Fibroblast of skin of back (primary cell): ENCODE measurements at regions not wholly inside any gene's neighbourhood (a gene's known extent, or its start where the extent isn't known, plus 50 kb on each side); places are given as distances from the start of the nearest gene placed in this dataset.

Experiments
- DNase-seq: peaks from one replicate; pipeline ENCODE4 v3.0.0-alpha.2; 2013

DNA sequence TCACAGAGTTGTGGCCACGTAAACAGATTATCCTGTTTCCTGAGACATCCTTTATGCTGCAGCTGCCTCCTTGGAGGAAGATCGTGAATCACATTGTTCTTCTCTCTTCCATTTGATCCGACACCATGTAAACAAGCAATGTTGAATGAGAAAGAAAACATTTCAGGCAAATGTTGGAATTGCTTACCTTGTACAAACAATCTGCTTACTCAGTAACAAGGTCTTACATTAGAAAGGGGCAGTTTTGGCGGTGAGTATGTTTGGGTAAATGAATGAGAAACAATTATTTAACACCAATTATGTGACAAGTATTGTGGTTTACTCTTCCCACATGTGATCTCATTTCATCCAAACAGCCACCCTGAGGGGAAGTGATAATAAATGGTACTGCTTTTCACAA is 637.8 kb downstream of the RAB28 start:
- DNase-seq: no peak

DNA sequence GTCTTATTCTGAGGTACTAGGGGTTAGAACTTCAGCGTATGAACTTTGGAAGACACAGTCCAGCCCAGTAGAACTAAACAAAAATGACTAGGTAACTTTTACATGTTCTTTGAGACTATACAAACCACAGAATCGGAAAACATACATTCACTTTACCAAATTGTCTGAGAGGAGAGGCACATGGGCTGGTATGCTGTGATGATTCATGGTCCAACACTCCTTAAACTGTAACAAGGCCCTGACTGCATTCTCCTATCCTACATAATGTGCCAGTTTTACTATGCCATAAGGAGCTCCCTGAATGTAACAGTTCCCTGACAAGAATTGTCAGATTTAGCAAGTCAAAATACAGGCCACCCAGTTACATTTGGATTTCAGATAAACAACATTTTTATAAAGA is 640.0 kb downstream of the RAB28 start:
- no peak for DNase-seq

- no peak for DNase-seq
Measured at GRCh38 chr4:12827966-12828365, 656.2 kb downstream of the RAB28 start.

DNA sequence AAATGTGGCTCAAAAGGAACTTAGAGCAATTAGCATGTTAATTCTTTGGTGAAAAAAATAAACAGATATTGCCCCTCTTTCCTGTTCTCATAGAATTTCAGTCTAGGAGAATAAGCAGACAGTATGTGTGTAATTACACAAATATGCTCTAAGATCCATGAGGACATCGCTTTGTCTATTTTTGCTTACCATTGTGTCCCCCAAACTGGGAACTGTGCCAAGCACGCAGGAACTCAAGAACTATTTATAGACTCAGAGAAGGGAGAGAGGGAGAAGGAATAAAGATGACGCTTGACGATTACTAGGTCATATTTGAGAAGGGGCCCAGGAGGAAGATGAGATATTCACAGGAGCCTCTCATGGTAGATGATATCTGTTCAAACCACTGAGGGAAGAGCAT is 692.6 kb downstream of the RAB28 start:
- peak; percentile 4 for DNase-seq

GRCh38 chr4:12787261-12787660 is 696.9 kb downstream of the RAB28 start:
- no peak for DNase-seq

DNA sequence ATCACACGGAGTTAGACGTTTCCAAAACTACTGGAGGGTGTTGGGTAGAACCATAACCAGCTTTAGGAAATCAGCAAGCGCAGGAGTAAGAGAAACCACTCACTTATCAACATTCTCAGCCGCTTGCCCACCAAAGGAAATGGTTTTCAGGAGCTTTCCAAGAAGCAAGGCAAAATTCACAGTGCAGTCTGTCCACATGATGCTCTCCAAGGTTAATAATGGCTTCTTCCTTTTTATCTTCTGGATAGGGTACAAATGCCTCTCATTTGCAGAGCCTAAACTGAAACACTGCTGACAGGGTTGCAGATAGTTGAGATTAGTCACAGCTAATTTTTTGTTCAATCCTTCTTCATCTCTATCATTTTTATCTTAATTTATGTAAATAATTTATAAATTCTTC is 705.4 kb downstream of the RAB28 start:
- no peak for DNase-seq

DNA sequence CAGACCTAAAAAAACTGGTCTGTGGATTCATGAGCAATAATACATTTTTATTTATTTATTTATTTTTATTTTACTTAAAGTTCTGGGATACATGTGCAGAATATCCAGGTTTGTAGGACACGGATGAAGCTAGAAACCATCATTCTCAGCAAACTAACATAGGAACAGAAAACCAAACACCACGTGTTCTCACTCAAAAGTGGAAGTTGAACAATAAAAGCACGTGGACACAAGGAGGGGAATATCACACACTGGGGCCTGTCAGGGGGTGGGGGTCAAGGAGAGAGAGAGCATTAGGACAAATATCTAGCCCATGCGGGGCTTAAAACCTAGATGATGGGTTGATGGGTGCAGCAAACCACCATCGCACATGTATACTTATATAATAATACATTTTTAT is 705.9 kb downstream of the RAB28 start:
- no peak for DNase-seq

DNA sequence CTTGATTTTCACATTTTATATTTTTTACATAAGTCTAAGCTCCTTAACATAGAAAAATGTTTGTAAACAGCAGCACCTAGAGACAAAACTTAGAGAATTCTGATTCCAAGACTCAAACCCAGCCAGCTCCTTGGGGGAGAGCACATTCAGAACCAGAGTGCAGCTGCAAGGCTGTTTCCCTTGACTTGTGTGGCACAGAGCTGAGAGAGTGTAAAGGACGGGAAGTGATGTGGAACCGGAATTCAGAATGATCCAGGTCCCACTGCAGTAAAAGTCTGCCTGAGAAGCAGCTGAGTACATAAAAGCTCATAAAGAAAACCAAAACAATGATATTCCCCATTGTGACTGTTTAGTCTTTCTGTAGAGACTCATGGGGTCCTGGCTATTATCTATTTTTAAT is 713.8 kb downstream of the RAB28 start:
- no peak for DNase-seq

- no peak for DNase-seq
Measured at GRCh38 chr4:12761694-12762093, 722.4 kb downstream of the RAB28 start.

DNA sequence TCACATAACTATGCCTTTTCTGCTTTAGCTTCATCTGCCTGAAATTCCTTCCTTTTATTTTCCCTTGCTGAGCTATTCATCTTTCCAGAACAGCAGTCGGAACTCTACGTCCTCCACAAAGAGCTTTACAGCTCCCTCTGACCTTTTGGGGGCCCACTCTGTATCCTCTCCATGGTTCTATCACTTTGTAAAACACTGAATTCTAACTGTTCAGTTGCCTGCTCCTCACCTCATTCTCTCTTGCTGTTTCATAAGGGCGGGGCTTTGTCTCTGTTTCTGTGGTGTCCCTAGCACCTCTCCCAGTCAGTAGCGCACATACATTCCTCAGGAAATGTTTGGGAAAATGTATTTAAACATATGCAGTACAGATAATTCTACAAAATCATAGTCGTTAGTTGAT is 737.0 kb downstream of the RAB28 start:
- no peak for DNase-seq

DNA sequence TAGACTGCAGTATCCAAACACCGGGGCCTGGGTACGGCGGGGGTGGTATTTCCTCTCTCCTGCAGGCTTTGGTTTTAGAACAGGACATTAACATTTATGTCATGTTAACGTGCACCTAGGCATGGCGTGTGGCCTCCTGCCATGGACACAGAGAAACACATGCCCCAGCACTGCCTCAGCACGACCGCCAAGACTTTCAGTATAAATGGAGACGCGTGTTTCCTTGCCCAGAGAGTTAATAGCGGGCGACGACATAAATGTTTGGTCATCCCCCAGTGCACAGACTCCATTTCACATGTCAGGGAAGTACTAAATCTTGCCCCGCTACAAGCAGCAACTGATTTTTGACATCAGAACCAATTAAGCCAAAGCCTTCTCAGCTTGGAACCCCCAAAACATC is 737.9 kb downstream of the RAB28 start:
- no peak for DNase-seq

GRCh38 chr4:12734586-12734985 is 749.6 kb downstream of the RAB28 start:
- no peak for DNase-seq

DNA sequence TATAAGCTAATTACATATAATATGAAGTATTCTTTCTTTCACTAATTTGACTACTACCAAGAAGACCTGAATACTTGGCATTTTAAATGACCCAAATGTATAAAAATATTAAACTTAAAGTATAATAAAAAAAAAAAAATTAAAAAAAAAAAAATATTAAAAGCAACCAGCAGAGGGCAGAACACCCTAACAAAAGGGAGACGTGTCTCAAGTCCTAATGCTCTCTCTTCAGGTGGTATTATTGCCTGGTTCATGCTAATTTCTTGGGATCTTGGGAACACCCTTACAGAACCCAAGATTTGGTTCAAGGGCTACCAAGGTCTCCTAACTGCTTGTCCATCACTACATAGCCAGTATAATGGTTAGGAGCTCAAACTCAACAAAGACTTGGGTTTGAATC is 754.8 kb downstream of the RAB28 start:
- peak; percentile 7 for DNase-seq

DNA sequence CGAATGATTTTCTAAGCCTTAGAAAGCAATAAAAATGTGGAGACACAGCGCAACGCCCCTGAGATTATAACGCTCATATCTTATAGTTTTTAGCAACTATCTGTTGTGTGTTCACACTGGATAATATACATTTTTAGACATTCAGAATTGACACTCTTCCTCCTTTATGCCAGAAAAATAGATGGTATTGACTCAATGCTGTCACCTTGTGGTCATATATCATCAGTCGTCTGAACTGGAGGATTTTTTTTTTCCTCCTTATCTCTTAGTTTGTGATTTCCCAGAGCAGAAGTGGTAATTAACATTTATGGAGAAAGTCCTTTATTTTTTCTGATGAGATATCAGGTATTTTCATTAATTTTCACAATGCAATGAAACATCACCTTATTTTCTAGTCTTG is 759.6 kb downstream of the RAB28 start:
- DNase-seq: peak; percentile 4

DNA sequence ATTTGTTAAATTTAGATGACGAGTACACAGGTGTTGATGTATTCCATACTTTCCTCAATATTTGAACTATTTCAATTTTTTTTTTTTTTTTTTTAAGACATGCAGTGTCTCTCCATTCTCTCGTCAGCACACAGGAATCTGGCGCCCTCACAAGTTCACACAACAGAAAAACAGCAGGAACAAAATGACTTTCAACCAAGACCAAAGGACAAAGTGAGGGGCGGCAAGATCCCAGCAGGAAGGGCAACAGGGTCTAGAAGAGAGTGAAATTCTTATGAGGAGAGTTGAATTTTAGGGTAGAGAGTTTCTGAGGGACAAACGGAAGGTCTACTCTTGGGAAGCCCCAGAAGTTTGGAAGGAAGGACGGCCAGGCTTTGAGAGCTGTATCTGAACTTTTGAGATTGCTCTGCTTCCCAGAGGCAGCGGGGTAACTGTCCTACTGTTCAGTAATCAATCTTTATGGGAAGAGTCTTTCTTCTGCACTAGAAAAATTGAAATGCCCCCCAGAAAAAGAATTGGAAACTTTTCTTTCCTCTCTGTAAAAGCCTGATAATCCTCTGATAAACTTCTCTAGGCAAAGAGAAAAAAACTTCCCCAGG is 760.2 kb downstream of the RAB28 start:
- DNase-seq: no peak

DNA sequence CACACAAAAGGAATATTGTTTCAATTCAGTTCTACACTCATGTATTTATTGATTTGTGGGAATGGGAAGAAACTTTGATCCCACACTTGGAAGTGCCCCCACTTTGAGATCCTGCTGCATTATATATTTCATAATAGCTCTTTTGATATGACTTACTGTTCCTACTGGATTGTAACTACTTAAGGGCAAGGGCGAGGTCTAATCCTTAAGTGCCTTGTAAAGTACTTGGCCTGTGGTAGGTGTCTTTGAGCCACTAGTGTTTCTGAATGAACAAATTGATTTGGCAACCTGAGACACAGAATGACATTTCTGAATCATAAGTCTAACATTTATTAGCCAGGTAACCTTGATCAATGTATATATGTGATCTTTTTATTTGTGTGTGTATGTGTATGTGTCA is 767.2 kb downstream of the RAB28 start:
- no peak for DNase-seq

GRCh38 chr4:12712648-12713339 is 771.3 kb downstream of the RAB28 start:
- DNase-seq: no peak

DNA sequence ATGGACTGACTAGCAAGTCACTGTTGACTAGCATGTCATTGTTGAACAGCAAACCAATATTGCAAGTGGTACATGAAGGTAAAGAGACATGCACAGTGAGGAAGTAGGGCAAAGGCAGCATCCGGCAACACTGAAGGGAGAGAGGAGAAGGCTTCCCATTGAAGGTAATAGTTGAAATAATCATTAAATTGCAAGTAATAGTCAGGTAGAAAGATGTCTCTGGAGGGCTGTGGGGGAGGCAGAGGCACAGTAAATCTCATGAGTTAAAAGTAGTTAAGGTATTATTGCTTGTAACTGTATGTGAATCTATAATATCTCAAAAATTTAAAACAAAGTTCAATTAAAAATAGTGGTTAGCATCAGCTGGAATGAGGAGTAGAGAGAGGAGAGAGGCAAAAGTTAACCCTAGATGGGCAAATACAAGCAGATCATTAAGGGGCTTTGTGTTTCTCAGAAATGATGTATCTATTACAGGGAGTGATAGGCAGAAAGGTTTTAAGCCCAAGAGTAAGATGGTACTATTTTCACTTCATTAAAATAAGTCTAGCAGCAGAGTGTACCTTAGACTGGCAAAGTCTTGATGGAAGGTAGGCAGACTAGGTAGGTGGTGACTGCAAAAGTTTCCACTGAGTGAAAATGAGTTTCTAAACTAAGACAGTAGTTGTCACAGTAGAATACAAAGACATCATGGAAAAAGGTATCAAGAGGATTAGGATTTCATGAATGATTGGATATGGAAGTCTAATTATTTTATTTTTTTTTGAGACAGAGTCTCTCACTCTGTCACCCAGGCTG is 776.6 kb downstream of the RAB28 start:
- DNase-seq: no peak

DNA sequence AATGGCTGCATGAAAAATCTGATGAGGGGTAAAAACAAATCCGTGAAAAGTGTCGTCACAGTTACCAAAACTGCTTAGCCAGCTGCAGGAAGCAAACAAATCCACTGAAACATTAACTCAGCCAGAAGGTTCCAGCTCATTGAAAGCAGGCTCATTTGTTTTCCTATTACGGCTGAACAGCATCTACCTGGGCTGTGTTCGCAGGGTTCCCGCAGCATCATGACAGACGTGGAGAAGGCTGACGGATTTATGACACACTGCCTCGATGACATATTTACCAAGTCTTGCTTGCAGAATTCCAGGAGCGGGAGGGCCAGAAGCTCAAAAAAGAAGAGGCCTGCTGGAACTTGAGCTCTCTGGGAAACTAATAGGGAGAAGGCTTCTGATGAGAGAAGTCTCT is 781.1 kb downstream of the RAB28 start:
- DNase-seq: no peak

- DNase-seq: no peak
Measured at GRCh38 chr4:12701384-12701783, 782.8 kb downstream of the RAB28 start.

GRCh38 chr4:12697970-12698369 is 786.2 kb downstream of the RAB28 start:
- DNase-seq: no peak

- no peak for DNase-seq
Measured at GRCh38 chr4:12692815-12693214, 791.3 kb downstream of the RAB28 start.

- no peak for DNase-seq
Measured at GRCh38 chr4:12691168-12691567, 793.0 kb downstream of the RAB28 start.

DNA sequence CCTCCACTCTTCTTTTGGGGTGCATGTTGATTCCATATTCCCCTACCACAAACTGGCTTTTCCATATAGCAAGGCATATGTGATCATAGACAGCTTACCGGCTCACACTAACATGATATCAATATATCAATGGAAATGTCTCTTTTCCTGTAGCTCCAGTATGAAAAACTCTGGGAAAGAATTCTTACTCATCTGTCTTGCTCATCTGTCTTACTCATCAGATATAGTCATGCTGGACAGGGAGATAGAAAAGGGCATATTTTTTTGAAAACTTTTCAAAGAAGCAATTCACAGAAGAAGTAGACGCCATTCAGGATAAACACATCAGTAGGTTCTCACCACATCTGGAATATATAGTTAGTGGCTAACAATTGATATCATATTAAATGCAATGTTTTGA is 794.7 kb downstream of the RAB28 start:
- DNase-seq: no peak
